Suprapubic skin (tissue), 4 donors: ENCODE measurements at regions not wholly inside any gene's neighbourhood (a gene's known extent, or its start where the extent isn't known, plus 50 kb on each side); places are given as distances from the start of the nearest gene placed in this dataset.
A peak's percentile ranks its signal among the peaks of the same experiment; 100 is the strongest.

ENCODE experiments used
- DNase-seq, 2 donors: peaks; one replicate each; pipeline ENCODE4 v3.0.0-alpha.2; 2019; ENCODE audit warnings: low spot score in 2 of 2
- H3K27ac ChIP-seq: fragments of 200-600 bp; sonication (generic); one replicate; pipeline ENCODE4 v1.5.1; 2019
- H3K27me3 ChIP-seq: fragments of 200-600 bp; sonication (generic); one replicate; pipeline ENCODE4 v1.5.1; 2019
- H3K36me3 ChIP-seq: fragments of 200-600 bp; sonication (generic); one replicate; pipeline ENCODE4 v1.5.1; 2019
- H3K4me1 ChIP-seq: fragments of 200-600 bp; sonication (generic); one replicate; pipeline ENCODE4 v1.5.1; 2019
- H3K4me3 ChIP-seq: fragments of 200-600 bp; sonication (generic); one replicate; pipeline ENCODE4 v1.5.1; 2019; ENCODE audit warnings: mild to moderate bottlenecking
- H3K9me3 ChIP-seq: fragments of 200-600 bp; sonication (generic); one replicate; pipeline ENCODE4 v1.5.1; 2019
- EP300 ChIP-seq: sonication (generic); formaldehyde crosslinking; IDR thresholded peaks from one replicate; pipeline ENCODE4 v1.6.1; 2017; ENCODE audit warnings: antibody characterized with exemption
- POLR2A ChIP-seq, 2 donors: fragments of 450-650 bp; IDR thresholded peaks; one replicate each; pipeline ENCODE4 v1.6.1; 2017; ENCODE audit warnings: antibody characterized with exemption in 2 of 2, mild to moderate bottlenecking in 2 of 2, moderate library complexity in 2 of 2
- POLR2AphosphoS5 ChIP-seq, 3 donors: sonication (generic); formaldehyde crosslinking; IDR thresholded peaks; one replicate each; pipeline ENCODE4 v1.6.1; 2017; ENCODE audit warnings: antibody characterized with exemption in 3 of 3
- WGBS: methylation state at CpG from one replicate; pipeline ENCODE4 v1.1.5; 2018; 5-methylcytosine and 5-hydroxymethylcytosine counted together
- TF ChIP-seq, protein P1 (sequence below), 2 donors: fragments of 200-600 bp in 1 of 2; fragments of 450-650 bp in 1 of 2; sonication (generic) in 1 of 2; IDR thresholded peaks; one replicate each; pipeline ENCODE4 v1.5.1; 2016 to 2019; ENCODE audit warnings: antibody characterized with exemption in 2 of 2, mild to moderate bottlenecking in 1 of 2, moderate library complexity in 1 of 2

DNA sequence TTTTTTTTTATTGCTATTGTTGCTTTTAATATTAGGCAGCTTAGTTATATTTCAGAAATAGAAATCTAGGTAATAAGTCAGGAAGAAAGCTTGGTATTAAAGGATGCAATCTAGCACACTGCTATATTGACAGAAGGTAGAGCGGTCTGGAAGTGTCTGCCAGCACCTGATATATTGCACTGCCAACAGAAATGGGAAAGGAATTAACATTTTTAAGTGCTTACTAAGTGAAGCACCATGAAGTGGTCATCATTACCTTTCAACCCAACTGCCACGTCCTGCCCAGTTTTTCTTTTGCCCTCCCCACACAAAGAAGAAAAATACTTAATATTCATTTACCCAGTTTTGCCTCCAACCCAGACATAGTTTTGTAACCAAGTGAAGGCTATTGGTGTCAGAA, 163.5 kb downstream of the KITLG start:
- Histone ChIP-seq H3K4me1 (peaks cover 10% of the 10 kb centered on the region), H3K4me3 (no peak overlapping the region), H3K27me3 (no peaks in the 10 kb centered on the region), H3K9me3 (no peaks in the 10 kb centered on the region), H3K27ac (peak overlapping the region; percentile 29), H3K36me3 (no peaks in the 10 kb centered on the region)
- WGBS, result 90% methylated on average over 2 of the region's 2 CpGs
- TF ChIP-seq POLR2AphosphoS5 (IDR thresholded peaks at IDR 0.05) (no peak), EP300 (no peak), POLR2A (IDR thresholded peaks at IDR 0.05) (no peak)
- TF ChIP-seq, protein P1, sequence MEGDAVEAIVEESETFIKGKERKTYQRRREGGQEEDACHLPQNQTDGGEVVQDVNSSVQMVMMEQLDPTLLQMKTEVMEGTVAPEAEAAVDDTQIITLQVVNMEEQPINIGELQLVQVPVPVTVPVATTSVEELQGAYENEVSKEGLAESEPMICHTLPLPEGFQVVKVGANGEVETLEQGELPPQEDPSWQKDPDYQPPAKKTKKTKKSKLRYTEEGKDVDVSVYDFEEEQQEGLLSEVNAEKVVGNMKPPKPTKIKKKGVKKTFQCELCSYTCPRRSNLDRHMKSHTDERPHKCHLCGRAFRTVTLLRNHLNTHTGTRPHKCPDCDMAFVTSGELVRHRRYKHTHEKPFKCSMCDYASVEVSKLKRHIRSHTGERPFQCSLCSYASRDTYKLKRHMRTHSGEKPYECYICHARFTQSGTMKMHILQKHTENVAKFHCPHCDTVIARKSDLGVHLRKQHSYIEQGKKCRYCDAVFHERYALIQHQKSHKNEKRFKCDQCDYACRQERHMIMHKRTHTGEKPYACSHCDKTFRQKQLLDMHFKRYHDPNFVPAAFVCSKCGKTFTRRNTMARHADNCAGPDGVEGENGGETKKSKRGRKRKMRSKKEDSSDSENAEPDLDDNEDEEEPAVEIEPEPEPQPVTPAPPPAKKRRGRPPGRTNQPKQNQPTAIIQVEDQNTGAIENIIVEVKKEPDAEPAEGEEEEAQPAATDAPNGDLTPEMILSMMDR (IDR thresholded peaks at IDR 0.05), result no peak
- DNase-seq, result no peak

DNA sequence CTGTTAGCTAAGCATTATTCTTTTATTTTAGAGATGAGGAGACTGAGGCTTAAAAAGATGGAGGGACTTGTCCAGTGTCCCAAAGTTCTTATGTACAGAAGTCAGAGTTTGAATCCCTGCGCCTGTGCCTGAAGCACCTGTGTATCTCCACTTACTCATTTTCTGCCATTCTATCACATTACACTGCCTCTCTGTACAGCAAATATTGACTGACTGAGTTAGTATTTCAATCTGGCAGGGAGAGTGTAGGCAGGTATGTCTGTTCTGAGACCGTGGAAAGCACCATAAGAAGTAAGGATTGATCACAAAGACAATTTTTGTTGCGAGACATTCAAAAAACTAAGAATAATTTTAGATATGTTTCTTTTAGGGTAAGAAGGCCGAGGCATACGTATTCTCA, 162.7 kb downstream of the KITLG start:
- H3K9me3 ChIP-seq, result no peaks in the 10 kb centered on the region
- no peaks in the 10 kb centered on the region for H3K27me3 ChIP-seq
- TF ChIP-seq EP300 (no peak), POLR2AphosphoS5 (IDR thresholded peaks at IDR 0.05) (no peak), POLR2A (IDR thresholded peaks at IDR 0.05) (no peak)
- TF ChIP-seq, protein P1 (IDR thresholded peaks at IDR 0.05), result no peak
- DNase-seq, result no peak
- peaks cover 10% of the 10 kb centered on the region for H3K4me1 ChIP-seq
- 71% methylated on average over 5 of the region's 5 CpGs for WGBS
- H3K4me3 ChIP-seq, result no peak overlapping the region
- H3K27ac ChIP-seq, result no peak overlapping the region
- H3K36me3 ChIP-seq, result no peaks in the 10 kb centered on the region

DNA sequence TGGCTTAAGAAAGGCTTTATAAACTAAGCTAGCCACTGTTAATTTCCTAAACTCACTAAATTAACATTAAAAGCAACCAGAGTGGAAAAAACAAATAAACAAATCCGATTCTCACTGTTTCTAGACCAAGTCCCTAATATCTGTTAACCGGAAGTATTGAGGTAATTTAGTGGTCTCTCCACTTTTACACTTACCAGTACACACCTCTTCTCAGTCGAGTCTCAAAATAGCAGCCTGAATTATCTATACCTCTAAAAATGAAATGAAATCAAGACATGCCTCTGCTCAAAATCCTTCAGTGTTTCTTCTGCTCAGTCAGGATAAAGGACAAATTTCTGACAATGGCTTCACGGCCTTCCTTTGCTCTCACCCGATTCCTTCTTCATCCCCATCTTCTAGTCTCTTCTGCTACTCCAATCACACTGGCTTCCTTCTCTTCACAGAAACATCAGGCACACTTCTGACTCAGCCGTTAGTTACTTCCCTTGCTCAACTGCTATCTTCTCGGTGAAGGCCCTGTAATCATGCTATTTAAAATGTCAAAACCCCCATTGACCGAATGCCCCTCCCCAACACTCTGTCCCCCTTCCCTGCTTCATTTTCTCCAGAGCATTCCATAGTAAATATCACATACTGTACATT, 161.3 kb downstream of the KITLG start:
- Histone ChIP-seq H3K9me3 (no peaks in the 10 kb centered on the region), H3K36me3 (no peaks in the 10 kb centered on the region), H3K27ac (peak overlapping the region; percentile 44), H3K4me3 (no peak overlapping the region), H3K27me3 (no peaks in the 10 kb centered on the region), H3K4me1 (peaks cover 8% of the 10 kb centered on the region)
- TF ChIP-seq POLR2AphosphoS5 (IDR thresholded peaks at IDR 0.05) (no peak), EP300 (no peak), POLR2A (IDR thresholded peaks at IDR 0.05) (no peak)
- TF ChIP-seq, protein P1 (IDR thresholded peaks at IDR 0.05), result no peak
- 78% methylated on average over 8 of the region's 8 CpGs for WGBS
- no peak for DNase-seq

DNA sequence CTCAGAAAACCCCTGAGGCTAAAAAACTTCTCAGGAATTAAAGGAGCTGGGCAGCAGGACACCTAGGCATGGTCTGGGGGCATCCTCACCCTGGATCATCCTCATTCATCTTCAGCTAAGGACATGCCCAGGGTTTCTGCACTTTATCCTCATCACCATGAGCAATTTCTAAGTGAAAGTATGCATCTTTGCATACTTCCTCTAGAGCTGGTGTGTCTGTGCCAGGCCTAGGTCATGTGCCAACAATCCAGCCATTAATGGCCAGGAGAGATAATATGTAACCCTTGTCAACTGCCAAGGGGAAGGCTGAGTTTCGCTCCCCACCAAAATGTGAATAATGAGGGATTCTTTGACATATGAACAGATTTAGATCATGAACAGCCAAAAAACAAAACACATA, 160.5 kb downstream of the KITLG start:
- H3K27ac ChIP-seq, result no peak overlapping the region
- H3K9me3 ChIP-seq, result no peaks in the 10 kb centered on the region
- no peaks in the 10 kb centered on the region for H3K27me3 ChIP-seq

DNA sequence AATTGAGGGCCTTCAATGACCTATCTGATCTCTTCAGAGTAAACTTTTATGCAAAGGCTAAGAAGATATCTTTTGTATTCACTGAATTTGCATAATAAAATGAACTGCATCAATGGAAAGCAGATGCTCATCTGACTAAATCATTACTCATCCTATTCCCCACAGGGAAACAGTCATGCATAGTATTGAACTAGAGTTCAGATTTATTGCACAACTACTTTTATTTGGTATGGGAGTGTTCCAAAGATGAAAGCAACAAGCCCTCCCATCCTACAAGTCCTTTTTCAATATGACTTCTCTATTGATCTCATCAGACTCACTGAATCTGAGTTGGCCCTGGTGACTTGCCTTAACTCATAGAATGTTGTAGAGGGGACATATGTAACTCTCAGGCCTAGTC, 159.8 kb downstream of the KITLG start:
- Histone ChIP-seq H3K27ac (no peak overlapping the region), H3K4me3 (no peak overlapping the region), H3K36me3 (no peaks in the 10 kb centered on the region), H3K27me3 (no peaks in the 10 kb centered on the region), H3K9me3 (no peaks in the 10 kb centered on the region), H3K4me1 (peaks cover 8% of the 10 kb centered on the region)
- TF ChIP-seq POLR2A (IDR thresholded peaks at IDR 0.05) (no peak), EP300 (no peak), POLR2AphosphoS5 (IDR thresholded peaks at IDR 0.05) (peak in 1 of 3 donors; percentile 44)
- TF ChIP-seq, protein P1 (IDR thresholded peaks at IDR 0.05), result no peak
- no peak for DNase-seq

More for the DNA sequence above, 160.5 kb downstream of the KITLG start:
- peaks cover 8% of the 10 kb centered on the region for H3K4me1 ChIP-seq
- DNase-seq, result no peak
- whole genome bisulfite sequencing, result 59% methylated on average over 1 of the region's 1 CpG
- no peak for TF ChIP-seq POLR2AphosphoS5 (IDR thresholded peaks at IDR 0.05)
- no peak for TF ChIP-seq POLR2A (IDR thresholded peaks at IDR 0.05)
- TF ChIP-seq, protein P1 (IDR thresholded peaks at IDR 0.05), result no peak
- no peak for TF ChIP-seq EP300
- no peak overlapping the region for H3K4me3 ChIP-seq
- no peaks in the 10 kb centered on the region for H3K36me3 ChIP-seq
